Renal cortical epithelial cell (primary cell): ENCODE measurements at regions not wholly inside any gene's neighbourhood (a gene's known extent, or its start where the extent isn't known, plus 50 kb on each side); places are given as distances from the start of the nearest gene placed in this dataset.
A peak's percentile ranks its signal among the peaks of the same experiment; 100 is the strongest.

Source experiments
- DNase-seq: peaks from one replicate; pipeline ENCODE4 v3.0.0-alpha.2; 2011; ENCODE audit warnings: low read depth

DNA sequence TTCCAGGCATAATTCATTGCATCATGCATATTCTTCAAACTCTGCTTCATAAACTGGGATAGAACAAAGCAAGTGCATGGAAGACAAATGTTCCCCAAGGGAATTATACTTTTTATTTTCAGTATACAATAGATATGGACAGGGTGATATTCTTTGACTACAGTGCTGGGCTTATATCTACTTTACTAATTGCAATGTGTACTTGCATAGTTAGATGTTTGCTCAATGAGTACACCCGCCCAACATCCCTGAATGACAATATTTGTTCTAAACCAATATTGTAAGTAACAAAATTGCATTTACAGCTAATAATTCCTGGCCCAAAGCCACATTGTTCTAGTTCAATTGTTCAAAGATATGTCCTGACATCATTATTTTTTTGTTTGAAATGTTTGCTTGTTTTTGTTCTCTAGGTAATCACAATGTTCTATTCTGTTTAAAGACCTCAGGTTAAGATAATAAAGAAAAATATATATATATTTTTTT is 171.4 kb downstream of the PTN start:
- no peak for DNase-seq

DNA sequence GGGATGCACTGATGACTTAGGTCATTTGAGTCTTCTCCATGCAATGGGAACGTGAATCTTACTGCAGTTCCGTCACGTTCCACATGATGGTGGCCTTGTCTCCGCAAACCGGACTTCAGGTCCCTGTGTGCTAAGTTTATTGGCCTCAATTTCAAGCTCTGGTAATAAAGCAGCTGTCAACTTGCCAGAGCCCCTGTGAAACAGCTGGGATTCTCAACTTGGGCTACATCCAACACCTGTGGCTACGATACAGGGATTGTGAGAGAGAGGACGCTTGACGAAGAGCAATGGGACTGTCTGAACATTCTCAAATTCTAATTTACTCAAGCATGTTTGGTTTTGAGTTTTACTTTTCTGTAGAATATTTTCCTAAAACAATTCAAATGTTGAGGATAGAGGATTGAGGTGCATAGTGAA is 174.2 kb downstream of the PTN start:
- peak; percentile 64 for DNase-seq

DNA sequence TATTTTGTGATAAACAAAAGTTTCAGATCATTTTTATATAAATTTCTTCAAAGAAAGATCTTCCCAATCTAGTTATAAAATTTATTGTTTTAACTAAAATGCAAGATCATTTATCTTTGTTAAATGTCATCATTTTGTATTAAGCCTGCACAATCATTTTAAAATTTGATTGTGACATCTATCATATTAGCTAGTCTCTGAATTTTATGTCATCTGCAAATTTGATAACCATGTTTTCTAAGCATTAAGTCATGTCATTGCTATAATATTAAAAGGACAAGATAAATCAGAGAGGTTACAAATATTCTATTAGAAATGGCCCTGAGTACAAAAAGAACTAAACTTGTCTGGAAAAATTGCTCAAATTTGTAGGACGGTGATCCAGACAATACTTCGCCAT is 175.9 kb downstream of the PTN start:
- no peak for DNase-seq

DNA sequence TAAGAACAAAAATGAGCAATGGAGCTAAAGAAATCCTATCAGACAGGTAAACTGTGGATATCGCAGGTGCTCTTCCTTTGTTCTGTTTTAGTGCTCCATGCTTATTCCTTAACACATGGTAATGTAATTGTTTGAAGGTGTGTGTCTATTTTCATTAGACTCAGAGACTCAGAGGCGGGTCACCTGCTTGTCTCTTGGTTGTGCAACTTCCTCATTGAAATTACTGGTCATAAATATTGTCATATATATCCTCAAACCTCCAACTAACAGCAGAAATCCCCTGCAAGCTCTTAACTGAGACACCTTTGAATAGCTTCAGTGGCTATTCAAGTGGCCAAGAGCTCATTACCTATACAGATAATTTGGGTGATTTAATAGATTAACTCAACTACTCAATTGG is 177.2 kb downstream of the PTN start:
- no peak for DNase-seq

DNA sequence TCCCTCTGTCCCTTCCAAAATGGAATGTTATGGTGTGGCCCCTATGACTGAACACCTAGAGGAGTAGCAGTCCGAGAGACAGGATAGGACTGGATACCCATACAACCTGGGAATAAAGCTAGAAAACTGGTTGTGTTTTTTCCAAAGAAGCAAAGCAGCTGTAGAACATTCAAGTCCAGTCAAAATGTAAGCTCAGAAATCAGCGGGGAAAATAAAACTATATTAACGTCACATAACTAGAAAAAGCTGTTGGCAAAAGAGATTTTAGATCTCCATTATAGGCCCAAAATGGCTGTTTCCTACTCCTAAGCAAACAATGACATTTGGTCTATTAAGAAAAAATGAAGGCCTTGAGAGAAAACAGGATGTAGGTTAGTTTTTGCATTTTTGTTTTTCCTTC is 177.7 kb downstream of the PTN start:
- DNase-seq, result no peak

DNA sequence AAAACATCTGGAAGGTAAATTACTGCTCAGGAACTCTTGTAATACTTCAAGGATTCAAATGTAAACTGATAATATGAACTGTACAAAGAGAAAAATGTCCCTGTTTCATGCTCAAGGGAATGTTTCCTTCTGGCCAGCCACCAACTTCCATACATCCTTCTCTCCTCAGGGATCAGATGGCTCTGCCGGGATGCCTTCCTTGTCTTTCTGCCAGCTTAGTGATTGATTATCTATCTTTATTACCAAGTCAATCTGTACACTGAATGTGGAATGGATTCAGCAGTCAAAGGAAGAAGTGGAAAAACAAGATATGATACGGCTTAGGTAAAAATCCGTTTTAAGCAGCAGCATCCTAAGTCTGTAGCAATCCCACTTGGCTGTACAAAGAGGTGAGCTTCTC is 178.3 kb downstream of the PTN start:
- DNase-seq, result no peak

DNA sequence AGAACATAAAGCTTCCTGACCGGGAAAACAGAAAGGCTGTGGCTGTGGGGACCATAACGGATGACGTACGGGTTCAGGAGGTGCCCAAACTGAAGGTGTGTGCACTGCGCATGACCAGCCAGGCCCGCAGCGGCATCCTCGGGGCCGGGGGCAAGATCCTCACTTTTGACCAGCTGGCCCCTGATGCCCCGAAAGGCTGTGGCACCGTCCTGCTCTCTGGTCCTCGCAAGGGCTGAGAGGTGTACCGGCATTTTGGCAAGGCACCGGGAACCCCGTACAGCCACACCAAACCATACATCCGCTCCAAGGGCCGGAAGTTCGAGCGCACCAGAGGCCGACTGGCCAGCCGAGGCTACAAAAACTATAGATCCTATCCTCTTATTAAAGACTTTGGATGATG is 179.3 kb downstream of the PTN start:
- no peak for DNase-seq

DNA sequence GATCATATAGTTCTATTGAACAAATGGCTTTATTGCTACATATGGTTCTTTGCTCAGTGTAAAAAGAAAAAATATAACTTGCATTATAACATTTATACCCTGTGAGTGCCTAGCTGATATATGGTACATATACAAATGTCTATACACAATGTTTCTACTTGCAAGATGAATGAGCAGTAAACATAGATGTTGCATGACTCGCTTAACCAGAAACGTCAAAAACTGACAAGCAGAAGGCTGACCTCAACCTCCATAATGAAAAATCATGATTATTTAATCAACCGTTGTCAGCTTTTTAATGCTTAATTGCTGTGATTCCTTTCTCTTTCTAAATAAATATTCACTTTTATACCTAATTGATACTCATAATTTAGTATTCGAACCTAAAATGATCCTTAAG is 183.3 kb downstream of the PTN start:
- no peak for DNase-seq

DNA sequence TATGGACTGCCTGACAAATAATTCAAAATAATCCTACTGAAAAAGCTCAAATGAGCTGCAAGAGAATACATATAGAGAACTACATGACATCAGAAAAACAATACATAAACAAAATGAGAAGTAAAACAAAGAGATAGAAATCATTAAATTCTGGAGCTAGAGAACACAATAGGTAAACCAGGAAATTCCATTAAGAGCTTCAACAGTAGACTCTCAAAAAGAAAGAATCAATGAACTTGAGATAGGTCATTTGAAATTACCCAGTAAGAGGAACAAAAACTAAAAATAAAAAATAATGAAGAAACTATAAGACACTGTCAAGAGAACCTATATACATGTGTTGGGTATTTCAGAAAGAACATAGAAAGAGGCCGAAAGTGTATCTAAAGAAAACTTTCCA is 186.3 kb downstream of the PTN start:
- DNase-seq, result no peak

DNA sequence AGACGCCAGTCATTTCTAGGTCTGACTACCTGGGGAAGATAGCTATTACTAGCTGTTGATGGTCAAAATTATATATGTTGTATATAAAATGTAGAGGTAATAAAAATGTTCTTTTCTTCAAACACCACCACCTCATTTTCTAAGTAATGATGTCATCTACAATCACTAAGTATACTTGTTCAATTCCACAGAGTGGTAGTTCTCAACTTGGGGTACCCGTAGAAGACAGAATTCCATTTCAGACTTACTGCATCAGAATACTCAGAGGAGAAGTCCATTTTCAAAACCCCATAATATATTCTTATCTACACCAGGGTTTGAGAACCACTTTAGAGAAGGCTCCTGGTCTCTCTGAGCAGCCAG is 191.9 kb downstream of the PTN start:
- DNase-seq, result no peak

DNA sequence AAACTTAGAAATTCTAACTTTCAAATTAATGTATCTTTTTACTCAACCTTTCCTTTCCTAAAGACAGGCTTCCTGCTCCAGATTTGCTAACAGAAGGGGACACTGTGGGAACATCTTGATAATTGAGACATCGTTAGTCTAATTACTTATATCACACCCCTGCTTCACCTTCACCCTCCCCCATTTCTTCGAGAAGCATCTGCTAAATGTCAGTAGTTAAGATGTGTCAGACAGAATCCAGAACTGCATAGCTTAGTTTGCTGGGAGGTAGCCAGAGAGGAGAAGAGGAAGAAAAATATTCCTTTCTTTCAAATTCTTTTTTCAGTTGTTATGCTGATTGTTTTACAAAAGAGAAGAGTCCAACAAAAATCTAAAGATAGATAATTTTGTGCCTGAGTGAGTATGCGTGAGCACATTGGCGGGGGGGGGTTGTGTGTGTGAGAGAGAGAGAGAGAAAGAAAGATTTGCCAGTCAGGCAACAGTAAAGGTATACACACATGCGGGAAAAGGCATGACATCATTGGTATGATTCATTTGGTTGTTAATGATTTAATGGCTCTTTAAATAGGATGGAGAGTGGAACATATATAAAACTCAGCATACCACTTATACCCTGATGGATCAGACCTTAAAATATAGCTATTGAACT is 192.4 kb downstream of the PTN start:
- peak; percentile 39 for DNase-seq

DNA sequence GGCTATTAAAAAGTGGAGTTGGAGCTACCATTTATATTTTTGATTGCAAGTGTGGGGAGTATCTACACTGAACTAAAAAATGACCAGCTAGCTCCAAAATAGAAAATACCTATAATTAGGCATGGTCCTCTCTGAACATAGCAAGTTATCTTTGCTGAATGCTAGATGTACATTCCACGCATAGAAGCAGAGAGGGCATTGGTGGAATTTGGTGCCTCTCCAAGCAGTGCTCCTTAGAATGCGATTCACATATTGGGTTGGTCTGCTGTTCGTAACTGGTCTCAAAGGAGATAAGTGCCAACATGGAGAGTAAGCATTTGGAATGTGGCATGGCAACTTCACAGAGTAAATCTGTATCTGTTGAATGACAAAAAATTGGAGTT is 196.2 kb downstream of the PTN start:
- DNase-seq, result no peak

DNA sequence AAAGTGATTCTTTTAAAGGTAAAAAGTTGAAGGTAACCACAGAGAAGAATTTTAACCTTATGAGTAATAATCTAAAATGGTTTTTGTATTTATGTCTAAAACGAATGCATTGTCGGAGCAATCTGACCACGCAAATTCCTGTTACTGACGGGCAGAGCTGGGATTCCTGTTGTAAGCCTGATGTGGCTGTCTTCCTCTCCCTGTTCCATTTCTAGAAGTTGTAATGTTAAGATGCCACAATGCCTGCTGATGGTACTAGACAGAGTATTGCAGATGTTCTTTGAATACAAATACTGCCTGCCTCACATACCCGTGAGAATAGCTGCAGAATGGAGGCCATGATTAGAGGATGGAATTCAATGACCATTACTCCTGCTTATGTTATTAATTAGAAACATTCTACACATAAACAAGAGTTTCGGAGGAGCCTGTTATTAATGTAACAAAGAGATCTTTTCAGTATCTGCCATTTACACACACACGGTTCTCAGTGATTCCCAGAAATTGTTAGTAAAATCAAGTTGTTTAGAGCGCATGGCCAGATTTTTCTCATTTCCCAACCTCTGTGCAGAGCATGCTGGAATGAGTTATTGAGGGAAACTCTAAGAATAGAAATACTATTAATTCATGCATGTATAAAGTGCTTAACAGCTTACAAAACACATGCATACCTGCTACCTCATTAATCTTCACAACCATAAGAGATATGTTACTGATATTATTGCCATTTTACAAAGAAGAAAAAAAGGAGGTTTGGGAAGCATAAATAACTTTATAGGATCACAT is 196.8 kb downstream of the PTN start:
- DNase-seq, result peak; percentile 13

DNA sequence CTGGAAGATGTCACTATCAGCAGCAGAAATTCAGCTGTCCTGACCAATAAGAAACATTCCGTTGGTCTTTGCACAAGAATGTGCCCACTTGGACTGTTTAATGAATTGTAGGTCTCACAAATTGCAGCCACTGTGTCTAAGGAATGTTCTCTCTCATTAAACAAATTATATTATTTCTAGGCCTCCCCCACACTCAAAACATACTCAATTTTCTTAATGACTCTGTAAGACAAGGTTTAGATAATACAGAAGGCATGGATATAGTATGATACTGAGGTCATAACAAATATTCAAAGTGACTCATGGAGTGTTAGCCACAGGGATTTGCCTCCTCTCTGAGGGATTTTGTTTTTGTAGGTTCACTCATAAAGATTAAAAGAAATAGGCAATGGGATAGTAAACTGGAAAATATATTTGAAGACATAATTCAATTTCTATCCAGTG is 197.5 kb downstream of the PTN start:
- DNase-seq, result peak; percentile 28

DNA sequence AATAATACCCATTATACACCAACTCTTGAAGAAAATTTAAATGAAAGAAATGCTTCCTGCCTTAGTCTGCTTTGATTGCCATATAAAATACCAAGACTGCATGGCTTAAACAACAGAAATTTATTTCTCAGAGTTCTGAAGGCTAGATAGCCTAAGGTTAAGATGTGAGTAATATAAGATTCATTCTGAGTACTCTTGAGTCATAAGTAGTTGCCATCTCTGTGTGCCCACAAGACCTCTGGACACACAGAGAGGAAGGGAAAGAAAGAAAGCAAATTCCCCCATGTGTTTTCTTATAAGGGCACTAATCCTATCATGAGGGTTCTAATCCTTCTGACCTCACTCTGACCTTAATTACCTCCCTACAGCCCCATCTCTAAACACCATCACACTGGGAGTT is 201.2 kb downstream of the PTN start:
- DNase-seq, result peak; percentile 37

DNA sequence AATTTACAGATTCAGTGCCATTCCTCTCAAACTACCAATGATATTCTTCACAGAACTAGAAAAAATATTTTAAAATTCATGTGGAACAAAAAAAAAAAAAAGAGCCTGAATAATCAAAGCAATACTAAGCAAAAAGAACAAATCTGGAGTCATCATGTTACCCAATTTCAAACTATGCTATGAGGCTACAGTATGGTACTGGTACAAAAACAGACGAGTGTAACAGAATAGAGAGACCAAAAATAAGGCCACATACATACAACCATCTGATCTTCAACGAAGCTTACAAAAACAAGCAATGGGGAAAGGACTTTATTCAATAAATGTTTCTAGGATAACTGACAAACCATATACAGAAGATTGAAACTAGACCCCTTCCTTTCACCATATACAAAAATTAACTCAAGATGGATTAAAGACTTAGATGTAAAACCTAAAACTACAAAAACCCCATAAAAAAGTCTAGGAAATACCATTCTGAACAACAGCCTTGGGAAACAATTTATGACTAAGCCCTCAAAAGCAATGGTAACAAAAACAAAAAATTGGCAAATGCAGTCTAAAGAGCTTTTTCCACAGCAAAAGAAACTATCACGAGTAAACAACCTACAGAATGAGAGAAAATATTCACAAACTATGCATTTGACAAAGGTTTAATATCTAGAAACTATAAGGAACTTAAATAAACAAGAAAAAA is 207.7 kb downstream of the PTN start:
- no peak for DNase-seq

DNA sequence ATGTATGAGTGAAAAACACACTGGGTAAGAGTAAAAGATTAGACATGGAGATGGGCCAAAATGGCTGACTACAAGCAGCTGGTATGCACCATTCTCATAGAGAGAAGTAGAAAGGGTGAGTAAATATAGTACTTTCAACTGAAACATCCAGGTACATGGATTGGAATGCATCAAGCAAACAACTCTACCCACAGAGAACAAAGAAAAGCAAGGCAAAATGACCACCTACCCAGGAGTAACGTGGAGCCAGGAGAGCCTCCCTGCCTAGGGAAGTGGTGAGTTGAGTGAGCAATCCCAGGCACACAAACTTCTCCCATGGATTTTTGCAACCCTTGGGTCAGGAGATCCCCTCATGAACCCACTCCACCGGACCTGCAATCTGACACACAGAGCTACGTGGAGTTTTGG is 212.8 kb downstream of the PTN start:
- peak; percentile 81 for DNase-seq

DNA sequence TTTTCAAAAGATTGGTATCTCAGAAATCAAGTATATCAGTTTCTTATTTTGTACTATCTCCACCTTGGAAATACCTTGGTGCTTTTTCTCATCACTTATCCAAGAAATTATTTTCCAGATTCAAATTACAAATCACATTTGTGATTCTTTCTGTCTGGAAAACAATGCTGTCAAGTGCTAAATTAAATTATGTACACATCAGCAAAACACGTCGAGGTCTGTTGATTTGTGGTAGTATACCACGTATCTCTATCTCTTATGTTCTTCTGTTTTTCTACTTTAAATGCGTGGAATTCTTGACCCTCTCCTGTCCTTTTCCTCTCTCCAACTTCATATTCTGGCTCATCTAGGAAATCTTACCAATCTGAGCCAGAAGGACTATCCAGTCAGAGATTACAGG is 214.5 kb downstream of the PTN start:
- no peak for DNase-seq

DNA sequence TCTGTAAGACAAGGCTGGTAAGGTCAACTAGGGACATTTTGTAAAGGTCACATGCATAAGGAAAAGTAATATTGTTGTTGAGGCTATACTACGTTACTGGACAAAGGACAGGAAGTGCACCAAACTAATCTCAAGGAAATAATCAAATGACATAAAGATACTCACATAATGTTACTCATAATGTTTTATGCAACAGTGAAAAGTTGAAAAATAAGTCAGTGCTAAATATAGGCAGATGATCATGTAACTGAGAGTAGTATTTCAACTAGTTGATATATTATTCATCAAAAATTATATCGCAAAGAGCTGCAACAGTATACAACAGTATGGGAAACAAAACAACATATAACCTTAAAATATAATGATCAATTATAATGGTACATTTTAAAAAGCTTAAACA is 215.7 kb downstream of the PTN start:
- DNase-seq, result no peak

DNA sequence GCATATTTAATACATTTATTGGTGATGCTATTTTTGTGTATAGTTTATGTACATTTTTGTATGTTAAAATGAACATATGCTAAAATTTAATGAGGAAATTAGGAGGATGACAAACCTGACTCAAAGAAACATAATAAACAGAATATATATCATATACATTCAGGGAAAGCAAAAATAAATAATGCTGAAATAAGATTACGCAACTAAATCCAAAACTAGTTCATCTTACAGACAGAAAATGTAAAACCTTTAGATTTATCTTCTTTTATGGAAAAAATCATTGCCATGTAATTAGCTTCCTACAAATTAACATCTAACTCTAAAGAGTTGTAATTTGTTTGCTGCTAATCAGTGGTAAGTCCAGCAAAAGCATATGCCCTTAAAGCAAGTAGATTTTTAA is 216.5 kb downstream of the PTN start:
- DNase-seq, result no peak

DNA sequence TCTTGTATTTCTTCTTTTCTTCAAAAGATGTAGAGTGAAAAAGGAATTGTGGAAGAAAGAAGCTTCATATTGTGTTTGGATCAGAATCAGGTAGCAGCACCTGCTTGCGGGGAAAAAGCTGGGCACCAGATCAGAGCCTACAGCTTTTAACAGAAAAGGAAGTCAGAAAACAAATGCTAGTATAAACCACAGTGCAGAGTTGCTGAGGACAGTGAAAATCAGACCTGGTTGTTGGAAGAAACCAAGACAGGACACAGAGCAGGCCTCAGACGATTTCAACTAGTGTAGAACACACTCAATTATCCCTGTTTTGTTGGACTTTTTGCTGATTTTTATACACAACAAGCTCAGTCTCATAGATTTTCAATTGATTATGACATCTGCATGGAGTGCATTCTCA is 221.4 kb downstream of the PTN start:
- no peak for DNase-seq

DNA sequence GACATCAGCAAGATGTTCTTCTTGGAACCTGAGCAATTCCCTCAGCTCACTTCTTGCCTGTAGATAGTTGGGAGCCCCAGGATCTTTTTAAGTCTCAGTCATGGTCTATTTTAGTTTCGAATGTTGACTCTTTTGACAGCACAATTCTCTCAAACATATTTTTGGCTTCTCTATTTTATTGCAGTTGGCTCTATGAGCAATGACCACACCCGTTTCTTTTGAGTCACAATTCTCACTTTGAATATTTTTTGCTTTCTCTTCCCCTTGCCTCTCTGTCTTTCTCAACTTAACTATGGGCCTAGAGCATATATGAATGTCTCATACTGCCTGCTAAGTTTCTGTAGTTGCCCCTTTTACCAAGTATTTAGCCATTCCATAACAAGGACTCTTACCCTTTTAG is 222.8 kb downstream of the PTN start:
- no peak for DNase-seq

DNA sequence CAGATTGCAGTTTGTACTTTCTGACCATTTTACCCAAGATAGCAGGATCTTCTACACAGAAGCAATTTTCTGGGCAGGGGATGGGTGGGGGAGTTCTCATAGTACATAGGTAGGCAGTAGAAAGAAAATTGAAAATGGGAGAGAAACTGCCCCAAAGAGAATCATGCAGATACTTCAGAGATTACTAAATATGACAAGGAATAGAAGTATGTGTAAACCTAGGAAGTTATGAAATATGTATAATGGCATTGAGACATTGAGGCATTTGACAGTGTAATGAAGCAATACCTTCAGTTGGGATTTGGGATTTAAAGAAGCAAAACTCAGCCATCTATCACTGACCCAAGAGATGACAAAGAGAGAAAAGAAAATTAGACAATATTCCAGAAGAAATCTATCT is 233.0 kb downstream of the PTN start:
- DNase-seq, result no peak
